ENCODE measurements at regions not wholly inside any gene's neighbourhood (a gene's known extent, or its start where the extent isn't known, plus 50 kb on each side); places are given as distances from the start of the nearest gene placed in this dataset.

GRCh38 chr10:10500937-10501336 is 516.7 kb upstream of the CELF2 start:
- Histone ChIP-seq H3K9me3 (replicated peaks; ENCODE audit: control insufficient read depth, insufficient read depth, low read length) (no peaks in the 10 kb centered on the region), H3K4me1 (ENCODE audit: control insufficient read depth, insufficient read depth, low read length) (no peaks in the 10 kb centered on the region), H3K4me2 (ENCODE audit: control insufficient read depth, insufficient read depth) (no peak overlapping the region), H3K79me2 (ENCODE audit: control insufficient read depth, insufficient read depth, low read length) (no peaks in the 10 kb centered on the region), H2AFZ (ENCODE audit: control insufficient read depth, low read depth, low read length) (no peak overlapping the region), H4K20me1 (ENCODE audit: control insufficient read depth, insufficient read depth) (no peaks in the 10 kb centered on the region), H3K27me3 (replicated peaks in 1 of 2; ENCODE audit: control insufficient read depth in 2 of 2, insufficient read depth in 2 of 2, low read length in 1 of 2) (no peaks in the 10 kb centered on the region), H3K27ac (ENCODE audit: control insufficient read depth, insufficient read depth) (no peak overlapping the region), H3K4me3 (no peak overlapping the region), H3K36me3 (ENCODE audit: control insufficient read depth in 2 of 2, insufficient read depth in 2 of 2, low read length in 1 of 2) (no peaks in the 10 kb centered on the region), H3K9ac (ENCODE audit: control insufficient read depth, insufficient read depth, low read length) (no peak overlapping the region)
- in situ Hi-C loops (cut with MboI) (no loop called here), intact Hi-C loops (cut with micrococcal nuclease; ENCODE audit: unreplicated experiment) (no loop called here)
- FAIRE-seq, result no peak
- ChIA-PET RAD21 (ENCODE audit: unreplicated experiment) (no interaction called here), POLR2A (no interaction called here), SMC1A (ENCODE audit: uncharacterized antibody, unreplicated experiment) (no interaction called here), CTCF (no interaction called here)
- no peak for DNase-seq (ENCODE audit: low read depth, low spot score)
- 24% methylated on average over 2 of the region's 2 CpGs for WGBS (ENCODE audit: insufficient coverage, insufficient replicate concordance, low lambda C conversion rate, missing lambda C conversion rate)
- no peak for ATAC-seq
- no TSS peak for BruUV-seq (replicated peaks)
- TF ChIP-seq CUX1 (IDR thresholded peaks at IDR 0.05; ENCODE audit: insufficient replicate concordance, low read depth, low read length) (no peak), CTCF (IDR thresholded peaks at IDR 0.05 in 2 of 3, conservative IDR thresholded peaks at IDR 0.05 in 1 of 3; ENCODE audit: control insufficient read depth in 2 of 3, extremely low read depth in 1 of 3, insufficient read depth in 1 of 3, low read depth in 3 of 3, low read length in 3 of 3) (no peak), JUNB (IDR thresholded peaks at IDR 0.05) (no peak), IKZF2 (IDR thresholded peaks at IDR 0.05) (no peak), EGR1 (IDR thresholded peaks at IDR 0.05; ENCODE audit: borderline replicate concordance in 1 of 2, low read depth in 2 of 2, low read length in 2 of 2) (no peak), PRDM15 (CRISPR knock-in tag; IDR thresholded peaks at IDR 0.05) (no peak), HDAC2 (IDR thresholded peaks at IDR 0.05) (no peak), NFXL1 (IDR thresholded peaks at IDR 0.05; ENCODE audit: borderline replicate concordance) (no peak)
